IMR-90 (cell line): ENCODE measurements at regions not wholly inside any gene's neighbourhood (a gene's known extent, or its start where the extent isn't known, plus 50 kb on each side); places are given as distances from the start of the nearest gene placed in this dataset.

Experiments used
- CTCF ChIP-seq: conservative IDR thresholded peaks from 2 replicates; pipeline ENCODE4 v1.5.1; 2012; ENCODE audit warnings: mild to moderate bottlenecking, low read depth, low read length, improper control_type of control experiment
- ELK1 ChIP-seq: fragments of 150-350 bp; IDR thresholded peaks from 2 replicates; pipeline ENCODE4 v1.6.1; 2016; ENCODE audit warnings: low read depth, mild to moderate bottlenecking, low read length, moderate library complexity, borderline replicate concordance
- FOS ChIP-seq: fragments of 150-350 bp; IDR thresholded peaks from 2 replicates; pipeline ENCODE4 v1.6.1; 2016; ENCODE audit warnings: low read depth, low read length
- MAFK ChIP-seq: IDR thresholded peaks from 2 replicates; pipeline ENCODE4 v1.6.1; 2012; ENCODE audit warnings: low read depth, low read length, improper control_type of control experiment
- MAZ ChIP-seq: IDR thresholded peaks from 2 replicates; pipeline ENCODE4 v1.6.1; 2012; ENCODE audit warnings: low read depth, mild to moderate bottlenecking, low read length, improper control_type of control experiment, moderate library complexity, borderline replicate concordance
- RAD21 ChIP-seq: IDR thresholded peaks from 2 replicates; pipeline ENCODE4 v1.6.1; 2012; ENCODE audit warnings: low read length, improper control_type of control experiment
- RCOR1 ChIP-seq: IDR thresholded peaks from 2 replicates; pipeline ENCODE4 v1.6.1; 2012; ENCODE audit warnings: mild to moderate bottlenecking, low read length, improper control_type of control experiment; ENCODE audit not compliant: insufficient replicate concordance
- RFX5 ChIP-seq: IDR thresholded peaks from 2 replicates; pipeline ENCODE4 v1.8.0; 2012; ENCODE audit warnings: low read depth, mild to moderate bottlenecking, low read length, moderate library complexity
- SMC3 ChIP-seq: fragments of 150-350 bp; IDR thresholded peaks from 2 replicates; pipeline ENCODE4 v1.6.1; 2016; ENCODE audit warnings: low read depth, mild to moderate bottlenecking, antibody characterized with exemption, low read length, moderate library complexity

DNA sequence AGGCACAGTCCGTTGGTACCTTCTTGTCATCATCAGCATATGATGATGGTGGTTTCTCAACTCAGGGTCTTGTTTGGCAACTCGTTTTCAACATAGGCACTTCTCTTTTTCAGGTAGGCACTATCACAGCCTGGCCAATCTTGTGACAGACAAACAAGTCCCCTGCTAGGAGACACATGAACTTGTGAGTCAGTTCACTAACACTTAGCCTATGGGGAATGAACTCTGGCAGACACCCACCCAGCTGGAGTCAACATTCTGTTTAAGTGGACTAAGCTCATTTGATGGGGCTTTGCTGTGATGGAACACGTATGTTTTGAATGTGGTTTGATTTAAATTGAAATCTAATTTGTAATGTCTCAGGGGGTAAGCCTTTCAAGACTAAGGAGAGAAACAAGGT, 100.7 kb upstream of the MAMLD1 start:
- TF ChIP-seq CTCF (no peak), RAD21 (no peak), FOS (no peak), RFX5 (no peak), ELK1 (no peak), MAZ (no peak), RCOR1 (no peak), SMC3 (no peak), MAFK (no peak)
